ENCODE measurements at regions not wholly inside any gene's neighbourhood (a gene's known extent, or its start where the extent isn't known, plus 50 kb on each side); places are given as distances from the start of the nearest gene placed in this dataset.

DNA sequence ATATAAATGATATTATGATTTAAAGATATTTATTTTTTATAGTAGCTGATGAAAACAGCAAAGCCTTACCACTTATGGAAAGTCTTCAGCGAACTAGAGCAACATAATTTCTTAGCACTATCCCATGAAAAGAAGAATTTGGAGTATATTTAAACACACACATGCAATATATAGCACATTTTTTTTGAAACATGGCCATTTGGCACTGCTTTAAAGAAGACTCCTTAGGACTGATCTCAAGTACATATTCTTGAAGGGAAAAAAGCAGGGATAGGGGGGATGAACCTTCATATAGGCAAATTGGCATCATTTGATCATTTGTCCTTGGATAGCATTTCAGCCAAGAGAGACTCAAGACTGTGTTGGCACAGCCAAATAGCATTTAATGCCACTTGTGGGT is 193.3 kb downstream of the ANKRD50 start:
- H3K4me3 ChIP-seq: no peak overlapping the region
- no peak overlapping the region for H3K27ac ChIP-seq
- 36 to 100% (median 75%) methylated on average over 1 of the region's 1 CpG; no CpG with 5 or more reads in 1 of the 10 experiments for WGBS, 10 experiments
- no peak for ATAC-seq (replicated peaks in 6 of 8)
- H3K4me1 ChIP-seq (replicated peaks in 1 of 2): no peaks in the 10 kb centered on the region
- in situ Hi-C loops (cut with MboI; ENCODE audit: low pct_unique_long_range_greater_than_20kb in 2 of 9, low sequenced_read_pairs in 9 of 9, unreplicated experiment in 9 of 9): no loop called here

GRCh38 chr4:124523816-124524215 is 188.7 kb downstream of the ANKRD50 start:
- ATAC-seq (replicated peaks in 6 of 8): peak in 1 of 8 experiments; percentile 13
- Histone ChIP-seq H3K4me3 (no peak overlapping the region), H3K27ac (no peak overlapping the region), H3K4me1 (replicated peaks in 1 of 2) (no peaks in the 10 kb centered on the region)
- in situ Hi-C loops (cut with MboI; ENCODE audit: low pct_unique_long_range_greater_than_20kb in 2 of 9, low sequenced_read_pairs in 9 of 9, unreplicated experiment in 9 of 9): no loop called here

GRCh38 chr4:124525524-124525923 is 187.0 kb downstream of the ANKRD50 start:
- Histone ChIP-seq H3K27ac (no peak overlapping the region), H3K4me1 (replicated peaks in 1 of 2) (no peaks in the 10 kb centered on the region), H3K4me3 (no peak overlapping the region)
- ATAC-seq (replicated peaks in 6 of 8): no peak
- WGBS, 10 experiments: 83 to 100% methylated on average over 1 to 4 of the region's 4 CpGs; no CpG with 5 or more reads in 8 of the 10 experiments
- in situ Hi-C loops (cut with MboI; ENCODE audit: low pct_unique_long_range_greater_than_20kb in 2 of 9, low sequenced_read_pairs in 9 of 9, unreplicated experiment in 9 of 9): no loop called here

- WGBS, 10 experiments: 0 to 86% (median 56%) methylated on average over 1 to 2 of the region's 2 CpGs; no CpG with 5 or more reads in 1 of the 10 experiments
- in situ Hi-C loops (cut with MboI; ENCODE audit: low pct_unique_long_range_greater_than_20kb in 2 of 9, low sequenced_read_pairs in 9 of 9, unreplicated experiment in 9 of 9): no loop called here
- no peak overlapping the region for H3K4me3 ChIP-seq
- H3K27ac ChIP-seq: no peak overlapping the region
- no peaks in the 10 kb centered on the region for H3K4me1 ChIP-seq (replicated peaks in 1 of 2)
- ATAC-seq (replicated peaks in 6 of 8): no peak
Observed at GRCh38 chr4:124526331-124526730, 186.2 kb downstream of the ANKRD50 start.

DNA sequence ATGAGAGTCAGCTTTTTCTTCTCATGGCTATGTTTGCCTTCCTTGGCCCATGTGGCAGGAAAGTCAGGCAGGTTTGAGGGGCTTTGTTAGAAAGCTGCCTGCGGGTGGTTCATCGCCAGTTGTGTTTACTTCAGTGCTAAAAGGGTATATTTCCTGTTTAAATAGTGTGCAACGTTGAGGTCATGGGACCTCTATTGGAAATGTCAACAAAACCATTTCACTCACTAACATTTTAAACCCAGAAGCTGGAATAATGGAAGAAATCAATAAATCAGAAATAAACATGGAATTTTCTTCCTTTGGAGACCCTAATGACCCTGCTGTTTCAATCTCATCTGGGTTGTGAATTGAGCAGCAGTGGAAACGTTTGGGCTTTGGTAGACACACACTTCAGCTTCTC is 185.8 kb downstream of the ANKRD50 start:
- Histone ChIP-seq H3K27ac (no peak overlapping the region), H3K4me1 (replicated peaks in 1 of 2) (no peaks in the 10 kb centered on the region), H3K4me3 (no peak overlapping the region)
- WGBS, 10 experiments: 0 to 79% (median 61%) methylated on average over 1 to 4 of the region's 4 CpGs; no CpG with 5 or more reads in 3 of the 10 experiments
- in situ Hi-C loops (cut with MboI; ENCODE audit: low pct_unique_long_range_greater_than_20kb in 2 of 9, low sequenced_read_pairs in 9 of 9, unreplicated experiment in 9 of 9): no loop called here
- no peak for ATAC-seq (replicated peaks in 6 of 8)

DNA sequence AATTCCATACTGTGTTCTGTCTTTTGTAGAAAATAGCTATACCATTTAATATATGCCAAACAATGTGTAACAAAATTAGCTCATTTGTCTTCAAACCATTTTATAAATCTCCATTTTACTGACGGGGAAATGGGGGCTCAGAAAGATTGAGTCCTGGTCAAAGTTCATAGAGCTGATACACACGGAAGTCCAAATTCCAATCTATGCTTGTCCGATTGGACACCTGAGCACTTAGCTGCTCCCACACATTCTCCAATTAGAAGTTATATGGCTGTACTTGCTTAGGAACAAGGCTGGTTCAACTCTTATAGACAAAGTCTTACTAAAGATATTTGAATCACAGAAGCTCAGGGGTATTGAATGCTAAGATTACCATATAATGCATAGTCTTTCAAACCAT is 185.2 kb downstream of the ANKRD50 start:
- no peak for ATAC-seq (replicated peaks in 6 of 8)
- in situ Hi-C loops (cut with MboI; ENCODE audit: low pct_unique_long_range_greater_than_20kb in 2 of 9, low sequenced_read_pairs in 9 of 9, unreplicated experiment in 9 of 9): no loop called here
- WGBS, 10 experiments: 86 to 100% (median 98%) methylated on average over 1 to 3 of the region's 3 CpGs
- Histone ChIP-seq H3K4me1 (replicated peaks in 1 of 2) (no peaks in the 10 kb centered on the region), H3K27ac (no peak overlapping the region), H3K4me3 (no peak overlapping the region)

DNA sequence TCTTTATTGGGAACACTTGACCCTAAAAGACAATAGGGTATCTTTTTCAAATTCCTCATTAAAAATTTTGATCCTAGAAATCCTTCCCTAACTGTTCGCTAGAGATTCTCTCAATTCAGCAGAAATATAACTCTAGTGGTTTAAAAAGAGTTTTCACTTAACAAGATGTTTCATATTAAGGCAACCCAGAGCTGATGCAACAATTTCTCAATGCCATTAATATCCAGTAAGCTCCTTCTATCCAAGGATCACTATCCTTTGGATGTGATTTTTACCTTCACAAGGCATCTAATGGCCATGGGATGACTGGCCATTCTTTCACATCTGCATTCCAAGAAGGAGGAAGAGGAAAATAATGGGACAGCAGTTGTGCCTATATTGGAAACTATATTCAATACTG is 183.4 kb downstream of the ANKRD50 start:
- in situ Hi-C loops (cut with MboI; ENCODE audit: low pct_unique_long_range_greater_than_20kb in 2 of 9, low sequenced_read_pairs in 9 of 9, unreplicated experiment in 9 of 9): no loop called here
- Histone ChIP-seq H3K4me1 (replicated peaks in 1 of 2) (peaks cover 0 to 6% of the 10 kb centered on the region in 2 donors), H3K4me3 (no peak overlapping the region), H3K27ac (no peak overlapping the region)
- no peak for ATAC-seq (replicated peaks in 6 of 8)
- WGBS, 10 experiments: 33 to 100% (median 100%) methylated on average over 1 of the region's 1 CpG

DNA sequence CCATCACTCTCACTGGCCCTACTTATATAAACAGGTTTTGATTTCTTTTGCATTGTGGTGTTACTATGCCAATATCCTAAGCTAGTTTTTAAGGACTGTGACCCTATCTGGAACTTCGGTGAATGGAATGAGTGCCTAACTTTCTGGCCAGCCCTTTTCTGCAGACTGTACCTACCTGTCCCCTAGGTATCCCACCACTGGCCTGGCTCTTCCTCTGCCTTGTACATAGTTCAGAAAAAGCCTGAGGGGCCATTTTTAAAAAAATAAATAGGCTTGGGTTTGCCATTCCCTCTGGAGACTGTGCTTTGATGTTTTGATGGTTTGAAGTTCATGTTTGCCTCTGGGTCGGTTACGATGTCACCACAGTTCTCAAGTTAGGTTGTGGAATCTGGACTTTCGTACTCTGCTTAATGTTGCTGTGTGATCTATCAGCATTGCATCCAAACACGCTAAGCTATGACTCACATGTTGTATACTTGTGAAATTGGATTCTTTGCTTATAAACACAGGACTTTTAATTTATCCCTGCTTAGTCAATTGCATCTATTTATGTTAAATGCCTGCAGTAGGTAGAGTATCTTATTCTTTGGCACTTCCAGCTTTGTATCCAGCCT is 182.0 kb downstream of the ANKRD50 start:
- 67 to 100% (median 95%) methylated on average over 1 to 5 of the region's 5 CpGs; no CpG with 5 or more reads in 2 of the 10 experiments for WGBS, 10 experiments
- Histone ChIP-seq H3K4me3 (no peak overlapping the region), H3K27ac (no peak overlapping the region), H3K4me1 (replicated peaks in 1 of 2) (peaks cover 4 to 14% of the 10 kb centered on the region in 2 donors)
- in situ Hi-C loops (cut with MboI; ENCODE audit: low pct_unique_long_range_greater_than_20kb in 2 of 9, low sequenced_read_pairs in 9 of 9, unreplicated experiment in 9 of 9): no loop called here
- peak in 2 of 8 experiments; percentile 33 to 84 for ATAC-seq (replicated peaks in 6 of 8)

GRCh38 chr4:124534131-124534530 is 178.4 kb downstream of the ANKRD50 start:
- H3K27ac ChIP-seq: no peak overlapping the region
- 33 to 95% (median 85%) methylated on average over 1 to 2 of the region's 2 CpGs; no CpG with 5 or more reads in 2 of the 10 experiments for WGBS, 10 experiments
- H3K4me1 ChIP-seq (replicated peaks in 1 of 2): peaks cover 4 to 14% of the 10 kb centered on the region in 2 donors
- in situ Hi-C loops (cut with MboI; ENCODE audit: low pct_unique_long_range_greater_than_20kb in 2 of 9, low sequenced_read_pairs in 9 of 9, unreplicated experiment in 9 of 9): no loop called here
- no peak for ATAC-seq (replicated peaks in 6 of 8)
- no peak overlapping the region for H3K4me3 ChIP-seq

DNA sequence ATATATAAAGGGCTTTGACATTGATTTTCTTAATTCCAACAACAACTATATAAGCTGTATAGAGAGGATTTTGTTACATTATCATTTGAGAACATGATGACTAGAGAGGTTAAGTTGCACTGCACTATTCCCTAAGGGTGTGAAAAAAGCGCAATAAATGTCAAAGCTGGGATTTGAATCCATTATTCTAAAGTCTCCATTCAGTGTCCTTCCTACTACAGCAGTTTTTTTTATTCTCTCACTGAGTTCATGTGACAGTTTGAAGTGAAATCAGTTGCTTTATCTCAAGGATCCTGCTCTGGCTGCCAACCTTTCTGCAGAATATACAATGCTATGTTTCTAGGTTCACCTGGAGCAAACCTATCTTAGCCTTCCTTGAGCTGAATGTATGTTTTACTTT is 177.5 kb downstream of the ANKRD50 start:
- WGBS, 10 experiments: 60 to 100% (median 76%) methylated on average over 1 of the region's 1 CpG; no CpG with 5 or more reads in 2 of the 10 experiments
- peak in 6 of 8 experiments; percentile 29 to 93 (median 80) for ATAC-seq (replicated peaks in 6 of 8)
- H3K4me1 ChIP-seq (replicated peaks in 1 of 2): peaks cover 4 to 21% of the 10 kb centered on the region in 2 donors
- H3K27ac ChIP-seq: no peak overlapping the region
- no peak overlapping the region for H3K4me3 ChIP-seq
- in situ Hi-C loops (cut with MboI; ENCODE audit: low pct_unique_long_range_greater_than_20kb in 2 of 9, low sequenced_read_pairs in 9 of 9, unreplicated experiment in 9 of 9): no loop called here

DNA sequence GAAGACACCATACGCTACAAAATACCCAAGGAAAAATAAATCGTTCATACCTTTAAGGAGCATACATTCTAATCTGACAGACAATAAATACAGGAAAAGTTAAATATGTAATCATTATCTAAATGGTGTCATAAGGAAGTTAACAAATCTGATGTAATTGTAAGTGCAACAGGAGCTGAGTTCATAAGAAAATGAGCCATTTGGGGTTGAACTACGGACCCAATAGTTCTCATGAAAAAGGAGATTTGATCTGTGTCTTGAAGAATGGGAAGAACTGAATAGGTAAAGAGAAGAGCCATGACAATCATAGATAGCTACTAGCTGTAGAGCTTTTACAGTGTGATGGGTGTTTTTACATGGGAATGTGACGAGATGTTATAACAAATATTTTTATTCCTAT is 175.6 kb downstream of the ANKRD50 start:
- in situ Hi-C loops (cut with MboI; ENCODE audit: low pct_unique_long_range_greater_than_20kb in 2 of 9, low sequenced_read_pairs in 9 of 9, unreplicated experiment in 9 of 9): no loop called here
- 76 to 100% (median 94%) methylated on average over 3 to 4 of the region's 4 CpGs for WGBS, 10 experiments
- no peak overlapping the region for H3K4me3 ChIP-seq
- H3K4me1 ChIP-seq (replicated peaks in 1 of 2): peaks cover 4 to 21% of the 10 kb centered on the region in 2 donors
- no peak overlapping the region for H3K27ac ChIP-seq
- ATAC-seq (replicated peaks in 6 of 8): no peak

- Histone ChIP-seq H3K4me3 (no peak overlapping the region), H3K4me1 (replicated peaks in 1 of 2) (peaks cover 4 to 21% of the 10 kb centered on the region in 2 donors), H3K27ac (no peak overlapping the region)
- in situ Hi-C loops (cut with MboI; ENCODE audit: low pct_unique_long_range_greater_than_20kb in 2 of 9, low sequenced_read_pairs in 9 of 9, unreplicated experiment in 9 of 9): no loop called here
- no peak for ATAC-seq (replicated peaks in 6 of 8)
Observed at GRCh38 chr4:124537971-124538370, 174.6 kb downstream of the ANKRD50 start.

DNA sequence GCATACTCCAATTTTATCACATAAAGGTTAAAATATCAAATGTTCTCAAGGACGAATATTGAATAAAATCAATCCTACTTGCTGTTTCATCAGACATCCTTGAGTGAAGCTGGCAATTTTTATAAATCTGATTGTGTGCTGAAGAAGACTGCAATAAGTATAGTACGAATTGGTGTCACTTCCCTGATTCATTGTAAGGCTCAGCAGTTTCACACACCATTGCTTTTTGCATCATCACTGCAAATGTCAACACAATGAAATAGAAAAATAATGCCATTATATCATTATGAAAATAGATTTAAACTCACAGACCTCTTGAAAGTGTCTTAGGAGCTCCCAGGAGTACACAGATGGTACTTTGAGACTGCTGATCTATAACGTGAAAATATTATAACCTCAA is 172.5 kb downstream of the ANKRD50 start:
- Histone ChIP-seq H3K4me3 (no peak overlapping the region), H3K27ac (no peak overlapping the region), H3K4me1 (replicated peaks in 1 of 2) (peaks cover 4 to 7% of the 10 kb centered on the region in 2 donors)
- in situ Hi-C loops (cut with MboI; ENCODE audit: low pct_unique_long_range_greater_than_20kb in 2 of 9, low sequenced_read_pairs in 9 of 9, unreplicated experiment in 9 of 9): no loop called here
- 44 to 83% (median 67%) methylated on average over 1 to 3 of the region's 3 CpGs; no CpG with 5 or more reads in 1 of the 10 experiments for WGBS, 10 experiments
- ATAC-seq (replicated peaks in 6 of 8): peak in 5 of 8 experiments; percentile 32 to 85 (median 56)

Measured in motor neuron (in vitro differentiated cells).